CD4-positive, alpha-beta T cell treated with Interleukin-17A for 1 hour (primary cell): ENCODE measurements at regions not wholly inside any gene's neighbourhood (a gene's known extent, or its start where the extent isn't known, plus 50 kb on each side); places are given as distances from the start of the nearest gene placed in this dataset.
"Not testable (repeated sequence)": the region's sequence is repeated elsewhere in the genome, so short reads cannot be mapped to it uniquely, and the experiment has no call there.

Experiments
- DNase-seq: peaks from one replicate; pipeline ENCODE4 v3.0.0-alpha.2; 2020

- no peak for DNase-seq
Measured at GRCh38 chr6:27168108-27168507, 79.4 kb upstream of the PRSS16 start.

- DNase-seq: no peak
Measured at GRCh38 chr6:27168586-27169443, 78.7 kb upstream of the PRSS16 start.

- DNase-seq: not testable (repeated sequence)
Measured at GRCh38 chr6:27172524-27173231, 74.8 kb upstream of the PRSS16 start.

GRCh38 chr6:27173232-27173601 is 74.3 kb upstream of the PRSS16 start:
- DNase-seq: not testable (repeated sequence)

- DNase-seq: no peak
Measured at GRCh38 chr6:27174958-27175357, 72.5 kb upstream of the PRSS16 start.

GRCh38 chr6:27176096-27176495 is 71.4 kb upstream of the PRSS16 start:
- peak; percentile 34 for DNase-seq

- DNase-seq: peak; percentile 85
Measured at GRCh38 chr6:27176523-27177484, 70.7 kb upstream of the PRSS16 start.

- DNase-seq: peak; percentile 84
Measured at GRCh38 chr6:27177485-27178406, 69.8 kb upstream of the PRSS16 start.

GRCh38 chr6:27178407-27178730 is 69.1 kb upstream of the PRSS16 start:
- no peak for DNase-seq

- DNase-seq: no peak
Measured at GRCh38 chr6:27178860-27179259, 68.6 kb upstream of the PRSS16 start.

- no peak for DNase-seq
Measured at GRCh38 chr6:27183060-27183832, 64.3 kb upstream of the PRSS16 start.

GRCh38 chr6:27187231-27188060 is 60.1 kb upstream of the PRSS16 start:
- DNase-seq: peak; percentile 5

- peak; percentile 51 for DNase-seq
Measured at GRCh38 chr6:27188061-27188884, 59.2 kb upstream of the PRSS16 start.

GRCh38 chr6:27188885-27189418 is 58.5 kb upstream of the PRSS16 start:
- DNase-seq: peak; percentile 84

- DNase-seq: no peak
Measured at GRCh38 chr6:27190126-27190525, 57.4 kb upstream of the PRSS16 start.

- not testable (repeated sequence) for DNase-seq
Measured at GRCh38 chr6:27194453-27194852, 53.0 kb upstream of the PRSS16 start.

- not testable (repeated sequence) for DNase-seq
Measured at GRCh38 chr6:27195547-27195946, 52.0 kb upstream of the PRSS16 start.
